ENCODE measurements at regions not wholly inside any gene's neighbourhood (a gene's known extent, or its start where the extent isn't known, plus 50 kb on each side); places are given as distances from the start of the nearest gene placed in this dataset.

DNA sequence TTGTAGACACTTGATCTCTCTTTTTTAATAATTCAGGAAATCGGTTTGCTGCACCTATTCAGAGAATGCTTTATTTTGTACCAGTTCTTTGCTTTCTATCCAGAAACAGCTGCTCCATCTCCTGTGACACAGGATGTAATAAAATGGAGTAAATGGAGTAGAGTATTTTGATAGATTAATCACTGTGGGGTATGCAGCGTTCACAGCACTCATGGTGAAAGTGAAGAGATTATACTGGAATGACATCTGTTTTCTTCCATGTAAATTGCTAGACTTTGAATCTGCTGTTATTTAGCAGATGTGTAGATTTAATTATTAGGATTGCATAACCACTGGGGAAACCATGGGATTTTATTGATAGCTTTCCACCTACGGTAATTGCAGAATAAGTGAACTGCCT lies 227.3 kb upstream of the ARHGAP42 start:
- no peak overlapping the region for H3K27ac ChIP-seq
- TF ChIP-seq, protein P1, sequence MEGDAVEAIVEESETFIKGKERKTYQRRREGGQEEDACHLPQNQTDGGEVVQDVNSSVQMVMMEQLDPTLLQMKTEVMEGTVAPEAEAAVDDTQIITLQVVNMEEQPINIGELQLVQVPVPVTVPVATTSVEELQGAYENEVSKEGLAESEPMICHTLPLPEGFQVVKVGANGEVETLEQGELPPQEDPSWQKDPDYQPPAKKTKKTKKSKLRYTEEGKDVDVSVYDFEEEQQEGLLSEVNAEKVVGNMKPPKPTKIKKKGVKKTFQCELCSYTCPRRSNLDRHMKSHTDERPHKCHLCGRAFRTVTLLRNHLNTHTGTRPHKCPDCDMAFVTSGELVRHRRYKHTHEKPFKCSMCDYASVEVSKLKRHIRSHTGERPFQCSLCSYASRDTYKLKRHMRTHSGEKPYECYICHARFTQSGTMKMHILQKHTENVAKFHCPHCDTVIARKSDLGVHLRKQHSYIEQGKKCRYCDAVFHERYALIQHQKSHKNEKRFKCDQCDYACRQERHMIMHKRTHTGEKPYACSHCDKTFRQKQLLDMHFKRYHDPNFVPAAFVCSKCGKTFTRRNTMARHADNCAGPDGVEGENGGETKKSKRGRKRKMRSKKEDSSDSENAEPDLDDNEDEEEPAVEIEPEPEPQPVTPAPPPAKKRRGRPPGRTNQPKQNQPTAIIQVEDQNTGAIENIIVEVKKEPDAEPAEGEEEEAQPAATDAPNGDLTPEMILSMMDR (IDR thresholded peaks at IDR 0.05), result no peak
- no peak for TF ChIP-seq ZFX (IDR thresholded peaks at IDR 0.05; ENCODE audit: borderline replicate concordance)

DNA sequence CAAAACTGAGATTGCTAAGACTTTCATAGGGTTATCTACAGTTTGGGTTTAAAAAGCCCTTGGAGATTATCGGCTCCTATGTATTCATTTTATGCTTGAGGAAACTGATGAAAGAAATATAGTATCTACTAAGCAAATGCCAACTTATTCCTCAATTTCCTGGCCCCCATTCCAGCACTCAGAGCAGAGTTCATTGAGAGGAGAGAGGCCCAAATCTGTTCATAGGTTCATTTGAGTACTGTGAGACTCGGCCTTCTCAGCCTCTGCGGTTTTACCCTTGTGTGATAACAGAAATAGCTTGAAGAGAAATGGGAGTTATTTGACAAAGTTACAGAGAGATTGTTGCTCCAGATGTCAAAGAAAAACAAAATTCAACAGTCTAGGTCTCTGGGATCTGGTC lies 226.7 kb upstream of the ARHGAP42 start:
- TF ChIP-seq ZFX (IDR thresholded peaks at IDR 0.05; ENCODE audit: borderline replicate concordance), result no peak
- TF ChIP-seq, protein P1 (IDR thresholded peaks at IDR 0.05), result no peak
- H3K27ac ChIP-seq, result no peak overlapping the region

DNA sequence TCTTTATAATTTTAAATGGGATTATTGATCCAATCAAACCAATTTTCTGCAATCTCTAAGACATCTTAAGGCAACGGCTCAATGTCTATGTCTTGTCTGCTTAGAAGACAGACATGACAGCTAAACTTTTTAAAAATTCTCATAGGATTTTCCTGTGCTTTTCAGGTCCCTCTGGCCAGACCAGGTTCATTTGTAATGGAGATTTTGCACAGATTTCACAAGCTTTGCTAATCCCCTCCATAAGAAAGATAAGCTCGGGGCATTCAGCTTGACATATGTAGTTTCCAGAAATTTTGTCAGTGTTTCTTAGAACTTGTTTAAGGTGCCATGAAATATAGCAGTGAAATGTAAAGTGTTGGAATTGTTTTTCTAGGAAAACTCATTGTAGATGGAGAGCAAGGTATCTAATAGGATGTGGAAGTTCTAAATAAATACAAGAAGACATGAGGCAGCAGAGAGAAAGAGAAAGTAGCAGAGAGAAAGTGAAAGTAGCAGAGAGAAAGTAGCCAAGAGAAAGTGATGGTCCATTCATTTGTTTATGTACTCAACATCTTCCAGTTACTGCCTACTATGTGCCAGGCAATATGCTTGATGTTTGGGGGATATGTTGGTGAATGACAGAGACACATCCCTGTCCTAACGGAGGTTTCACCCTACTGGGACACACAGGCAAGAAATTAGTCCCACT lies 219.1 kb upstream of the ARHGAP42 start:
- TF ChIP-seq, protein P1 (IDR thresholded peaks at IDR 0.05), result no peak
- TF ChIP-seq ZFX (IDR thresholded peaks at IDR 0.05; ENCODE audit: borderline replicate concordance), result no peak
- H3K27ac ChIP-seq, result no peak overlapping the region

DNA sequence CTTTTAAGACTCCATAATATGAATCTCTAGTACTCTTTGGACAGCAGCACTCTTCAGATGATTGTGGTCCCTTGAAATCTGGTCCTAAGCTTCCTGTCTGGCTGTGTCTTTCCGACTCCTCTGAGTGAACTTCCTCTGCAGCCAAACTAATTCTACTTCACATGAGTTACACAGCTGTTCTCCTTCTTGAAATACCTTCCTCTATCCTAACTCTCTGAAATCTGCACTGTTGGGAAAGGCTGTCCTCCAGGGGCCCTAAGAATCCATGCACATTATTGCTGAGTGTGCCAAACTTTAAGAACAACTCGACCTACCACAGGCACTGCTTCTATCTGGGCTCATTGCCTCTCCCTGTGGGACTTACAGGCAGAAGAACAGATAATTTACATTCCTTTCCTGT lies 217.3 kb upstream of the ARHGAP42 start:
- TF ChIP-seq ZFX (IDR thresholded peaks at IDR 0.05; ENCODE audit: borderline replicate concordance), result no peak
- TF ChIP-seq, protein P1 (IDR thresholded peaks at IDR 0.05), result no peak
- no peak overlapping the region for H3K27ac ChIP-seq

DNA sequence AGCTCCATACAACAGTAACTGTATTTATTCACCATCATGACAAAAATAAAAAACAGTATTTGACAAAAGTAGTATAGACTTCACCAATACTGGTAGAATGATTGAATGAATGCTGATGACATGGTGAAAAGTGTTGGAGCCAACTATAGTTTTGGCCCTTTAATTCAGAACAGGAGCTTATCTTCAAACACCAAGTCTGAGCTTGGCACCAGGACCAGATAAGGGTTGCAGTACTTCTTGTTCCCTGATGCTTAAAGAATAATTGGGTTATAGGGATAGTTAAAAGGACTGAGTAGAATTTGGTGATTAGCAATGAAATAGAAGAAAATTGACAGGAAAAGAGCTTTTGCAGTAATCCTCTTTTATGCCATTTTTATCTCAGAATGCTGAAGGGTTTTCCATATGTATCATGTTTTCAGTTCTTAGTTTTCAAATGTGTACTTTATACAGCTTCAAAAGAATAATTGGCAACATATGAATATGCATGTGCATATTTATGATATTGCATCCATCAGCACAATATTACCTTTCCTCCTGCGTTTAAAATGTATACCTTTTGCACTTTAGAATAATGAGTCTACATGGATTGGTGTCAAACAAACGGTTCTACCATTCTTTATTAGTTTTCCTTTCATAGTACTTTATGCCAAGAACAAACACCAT lies 214.2 kb upstream of the ARHGAP42 start:
- TF ChIP-seq, protein P1 (IDR thresholded peaks at IDR 0.05), result no peak
- no peak for TF ChIP-seq ZFX (IDR thresholded peaks at IDR 0.05; ENCODE audit: borderline replicate concordance)
- no peak overlapping the region for H3K27ac ChIP-seq

DNA sequence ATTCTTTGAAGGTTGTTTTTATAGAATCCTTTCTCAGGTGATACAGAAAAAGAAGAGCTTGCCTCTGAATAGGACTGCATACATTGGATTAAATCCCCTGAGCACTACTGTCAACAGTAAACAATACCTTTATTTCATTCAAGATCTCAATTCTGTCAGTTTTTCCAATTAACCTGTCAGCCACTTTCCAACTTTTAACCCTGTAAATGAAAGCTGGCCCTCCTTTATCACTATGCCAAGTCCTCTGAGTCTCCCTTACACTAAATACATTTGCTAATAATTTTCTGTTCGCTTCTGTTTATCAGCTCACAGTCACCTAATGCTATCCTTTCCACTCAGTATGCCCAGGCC lies 213.7 kb upstream of the ARHGAP42 start:
- TF ChIP-seq, protein P1 (IDR thresholded peaks at IDR 0.05), result no peak
- TF ChIP-seq ZFX (IDR thresholded peaks at IDR 0.05; ENCODE audit: borderline replicate concordance), result no peak
- no peak overlapping the region for H3K27ac ChIP-seq

DNA sequence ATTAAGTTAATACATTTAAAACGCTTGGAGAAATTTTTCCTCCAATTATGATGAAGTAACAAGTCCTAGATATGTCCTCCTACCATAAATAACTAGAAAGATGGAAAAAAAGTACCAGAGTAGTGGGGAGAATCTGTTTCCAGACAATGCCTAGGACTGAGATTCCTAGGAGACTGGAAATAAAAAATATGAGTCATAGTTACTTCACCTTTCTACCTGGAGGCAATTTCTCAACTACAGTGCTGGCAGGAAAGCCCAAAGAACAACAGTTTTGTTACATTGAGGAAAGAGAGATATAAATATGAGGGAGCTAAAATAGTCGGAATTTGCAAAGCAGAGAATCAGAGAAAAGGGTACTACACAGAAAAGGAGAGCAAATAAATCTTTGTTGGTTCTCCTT lies 202.1 kb upstream of the ARHGAP42 start:
- TF ChIP-seq ZFX (IDR thresholded peaks at IDR 0.05; ENCODE audit: borderline replicate concordance), result no peak
- H3K27ac ChIP-seq, result no peak overlapping the region

All from 22Rv1 (cell line).